Sciatic nerve (tissue), 2 donors: ENCODE measurements at regions not wholly inside any gene's neighbourhood (a gene's known extent, or its start where the extent isn't known, plus 50 kb on each side); places are given as distances from the start of the nearest gene placed in this dataset.

Source experiments
- ATAC-seq: fragments of 200-7000 bp; cut with Tn5 transposase; one replicate; pipeline ENCODE4 v1.9.1; 2020; ENCODE audit warnings: mild to moderate bottlenecking, moderate library complexity
- DNase-seq: peaks from one replicate; pipeline ENCODE4 v3.0.0-alpha.2; 2020; ENCODE audit warnings: low spot score
- intact Hi-C: fragments of 100-400 bp; cut with DNase I; formaldehyde crosslinking; loops from one replicate; pipeline ENCODE4 v1.14.2; 2022
- donor health status: DM: no; HTN: no; CAD: no.
- donor health status: DM: no; HTN: no; CAD: no.

DNA sequence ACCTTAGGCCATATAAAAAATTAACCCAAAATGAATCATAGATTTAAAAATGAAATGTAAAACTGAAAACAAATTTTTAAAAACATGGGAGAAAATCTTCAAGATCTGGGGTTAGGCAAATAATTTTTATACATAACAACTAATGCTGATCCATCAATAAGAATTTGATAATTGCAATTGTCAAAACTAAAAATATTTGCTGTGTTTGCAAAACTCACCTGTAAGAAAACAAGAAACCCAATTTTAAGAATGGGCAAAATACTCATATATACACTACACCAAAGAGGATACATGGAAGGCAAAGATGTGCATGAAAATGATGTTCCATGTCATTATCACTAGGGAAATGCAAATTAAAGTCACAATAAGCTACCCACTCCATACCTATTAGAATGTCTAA is 194.8 kb upstream of the NRP1 start:
- intact Hi-C loops = no loop called here
- no peak for DNase-seq
- ATAC-seq = no peak

DNA sequence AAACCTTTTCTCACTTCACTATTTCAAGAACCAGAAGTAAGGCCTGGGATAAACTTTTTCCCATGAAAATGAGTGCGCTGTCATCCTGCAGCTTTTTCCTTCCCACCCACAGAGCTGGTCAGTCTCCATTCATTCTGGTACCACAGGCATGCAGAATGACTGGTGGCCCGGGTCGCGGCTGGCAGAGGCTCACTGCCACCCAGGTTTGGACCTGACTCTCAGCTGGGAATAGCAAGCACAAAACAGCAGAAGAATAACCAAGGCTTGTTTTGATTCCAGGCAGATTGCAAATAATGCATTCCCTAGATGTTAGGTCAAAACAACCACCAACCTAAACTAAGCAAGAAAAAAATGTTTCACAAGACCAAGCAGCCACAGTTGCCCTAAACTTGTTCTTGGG is 190.5 kb upstream of the NRP1 start:
- ATAC-seq (no peak), DNase-seq (no peak)
- intact Hi-C loops = no loop called here

DNA sequence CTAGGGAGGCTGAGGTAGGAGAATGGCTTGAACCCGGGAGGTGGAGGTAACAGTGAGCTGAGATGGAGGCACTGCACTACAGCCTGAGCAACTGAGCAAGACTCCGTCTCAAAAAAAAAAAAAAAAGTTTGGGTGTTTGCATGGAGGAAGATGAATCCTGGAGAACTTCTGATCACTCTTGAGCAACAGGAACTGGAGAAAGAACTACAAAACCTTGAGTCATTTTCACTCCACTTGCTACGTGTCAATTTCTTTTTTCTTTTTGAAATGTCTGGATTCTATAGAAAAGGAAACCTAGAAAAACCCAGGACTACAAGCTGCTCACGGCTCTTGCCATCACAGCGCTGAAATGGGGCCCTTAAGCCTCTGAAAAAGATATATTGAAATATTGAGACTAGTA is 189.6 kb upstream of the NRP1 start:
- intact Hi-C loops = no loop called here
- ATAC-seq (no peak), DNase-seq (no peak)

- intact Hi-C loops = no loop called here
- no peak for DNase-seq
- ATAC-seq = no peak
Observed at GRCh38 chr10:33523236-33523792, 188.8 kb upstream of the NRP1 start.

DNA sequence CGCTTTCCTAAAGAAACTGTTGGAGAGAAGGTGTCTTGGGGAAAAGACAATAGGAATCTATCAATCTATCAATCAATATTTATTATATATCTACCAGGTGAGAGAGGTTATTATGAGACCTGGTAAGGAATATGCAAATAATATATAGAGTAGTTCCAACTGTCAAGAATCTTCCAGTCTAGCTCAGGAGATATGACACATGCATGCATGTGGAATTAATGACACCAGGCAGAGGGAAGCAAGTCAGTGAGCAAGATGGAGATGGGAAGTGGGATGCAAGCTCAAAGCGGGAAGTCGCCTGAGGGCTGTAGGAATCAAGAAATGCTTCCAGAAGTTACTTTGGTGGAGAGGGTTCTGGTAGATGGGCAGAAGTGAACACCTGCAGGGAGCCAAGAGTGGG is 187.4 kb upstream of the NRP1 start:
- DNase-seq = no peak
- ATAC-seq = no peak
- intact Hi-C loops = no loop called here

- intact Hi-C loops = no loop called here
- ATAC-seq = no peak
- DNase-seq = no peak
Observed at GRCh38 chr10:33521062-33521461, 186.6 kb upstream of the NRP1 start.

DNA sequence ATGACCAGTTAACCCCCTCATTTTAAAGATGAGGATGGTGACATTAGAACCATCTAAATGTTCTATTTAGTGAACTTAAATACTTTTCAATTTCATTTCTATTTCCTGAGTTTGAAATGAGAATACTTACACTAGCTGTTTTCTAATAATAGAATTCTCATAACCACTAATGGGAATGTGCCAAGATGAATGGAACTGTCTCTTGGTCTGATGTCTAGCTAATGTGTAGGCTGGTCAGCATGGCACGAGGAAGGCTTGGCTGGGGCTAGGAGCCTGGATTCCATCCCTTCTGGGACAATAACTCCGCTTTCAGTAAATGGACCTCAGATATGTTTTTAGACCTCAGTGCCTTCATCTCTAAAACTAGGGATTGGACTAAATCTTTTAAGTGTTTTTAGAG is 185.8 kb upstream of the NRP1 start:
- ATAC-seq (no peak), DNase-seq (no peak)
- intact Hi-C loops = no loop called here

DNA sequence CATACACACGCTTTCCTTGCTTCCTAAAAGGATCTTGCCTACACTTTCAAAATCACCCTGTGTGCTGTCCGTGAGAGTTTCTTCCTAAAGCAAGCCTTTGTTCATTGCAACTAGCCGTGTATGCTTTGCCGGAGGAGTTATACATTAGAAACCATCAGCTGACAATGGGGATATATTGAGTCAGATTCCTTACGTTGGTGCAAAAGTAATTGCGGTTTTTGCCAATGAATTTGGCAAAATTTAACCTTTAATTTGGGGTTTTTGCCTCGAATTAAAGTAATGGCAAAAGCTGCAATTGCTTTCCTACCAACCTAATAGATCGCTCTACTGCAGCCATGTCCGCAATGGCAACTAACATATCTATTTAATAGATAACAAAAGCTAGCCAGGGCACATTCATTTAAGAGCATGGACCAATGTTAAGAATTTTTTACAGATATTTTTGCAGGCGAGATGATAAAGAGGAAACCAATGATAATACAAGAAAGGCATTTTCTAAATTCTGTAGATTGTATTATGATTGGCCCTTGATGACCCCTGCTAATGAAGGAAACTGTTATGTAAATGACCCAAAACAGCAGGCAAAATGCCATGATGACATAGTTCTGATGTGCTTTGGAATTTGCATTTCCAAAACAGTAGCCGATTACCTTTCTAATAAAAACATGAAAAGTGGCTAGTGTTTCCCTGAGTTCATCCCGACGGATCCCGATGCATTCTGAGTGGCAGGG is 184.8 kb upstream of the NRP1 start:
- intact Hi-C loops = no loop called here
- ATAC-seq = no peak
- no peak for DNase-seq

DNA sequence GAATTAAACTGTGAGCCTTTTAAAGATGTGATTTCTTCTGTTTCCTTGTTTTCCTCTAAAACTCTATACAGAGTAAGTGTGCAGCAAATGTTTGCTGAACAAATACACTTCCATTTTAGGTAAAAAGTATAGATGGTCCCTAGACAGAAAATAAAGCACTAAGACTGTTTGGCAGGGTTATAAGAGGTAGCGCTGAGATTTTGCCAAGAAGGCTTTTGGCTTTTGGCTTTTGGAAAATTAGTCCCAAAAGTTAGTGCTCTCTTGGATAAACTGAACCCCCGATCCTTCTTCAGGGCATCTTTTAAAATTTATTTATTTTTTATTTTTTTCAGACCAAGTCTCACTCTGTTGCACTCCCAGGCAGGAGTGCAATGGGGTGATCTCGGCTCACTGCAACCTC is 175.7 kb upstream of the NRP1 start:
- DNase-seq = no peak
- intact Hi-C loops = no loop called here
- no peak for ATAC-seq

- intact Hi-C loops = no loop called here
- no peak for DNase-seq
- ATAC-seq = peak; percentile 88
Observed at GRCh38 chr10:33509231-33509831, 174.9 kb upstream of the NRP1 start.

DNA sequence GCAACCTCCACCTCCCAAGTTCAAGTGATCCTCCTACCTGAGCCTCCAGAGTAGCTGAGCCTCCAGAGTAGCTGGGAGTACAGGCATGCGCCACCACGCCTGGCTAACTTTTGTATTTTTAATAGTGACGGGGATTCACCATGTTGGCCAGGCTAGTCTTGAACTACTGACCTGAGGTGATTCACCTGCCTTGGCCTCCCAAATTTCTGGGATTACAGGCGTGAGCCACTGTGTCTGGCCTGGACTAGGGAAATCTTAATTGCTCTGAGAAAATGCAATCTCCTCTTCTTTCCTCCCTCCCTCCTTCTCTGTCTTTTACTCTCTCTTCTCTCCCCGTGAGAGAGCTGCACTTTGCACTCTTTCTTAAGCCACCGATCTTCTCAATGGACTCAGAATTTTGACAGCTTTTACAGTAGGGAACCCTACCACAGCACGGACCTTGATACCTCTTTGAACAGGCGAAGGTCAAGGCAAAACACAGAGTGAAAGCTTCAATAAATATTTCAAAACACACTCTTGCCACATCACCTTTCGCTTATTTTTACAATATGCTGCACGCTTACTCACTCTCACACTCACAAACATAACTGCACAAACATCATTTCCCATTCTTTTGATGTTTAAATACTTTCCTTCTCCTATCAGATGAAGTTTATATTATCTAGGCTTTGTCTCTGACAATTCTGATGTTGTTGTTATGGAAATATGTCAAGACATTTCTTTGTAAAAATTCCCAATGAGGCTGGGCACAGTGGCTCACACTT is 173.4 kb upstream of the NRP1 start:
- no peak for DNase-seq
- intact Hi-C loops = no loop called here
- ATAC-seq = no peak

GRCh38 chr10:33506838-33507661 is 172.6 kb upstream of the NRP1 start:
- intact Hi-C loops = no loop called here
- no peak for DNase-seq
- ATAC-seq = peak; percentile 69

DNA sequence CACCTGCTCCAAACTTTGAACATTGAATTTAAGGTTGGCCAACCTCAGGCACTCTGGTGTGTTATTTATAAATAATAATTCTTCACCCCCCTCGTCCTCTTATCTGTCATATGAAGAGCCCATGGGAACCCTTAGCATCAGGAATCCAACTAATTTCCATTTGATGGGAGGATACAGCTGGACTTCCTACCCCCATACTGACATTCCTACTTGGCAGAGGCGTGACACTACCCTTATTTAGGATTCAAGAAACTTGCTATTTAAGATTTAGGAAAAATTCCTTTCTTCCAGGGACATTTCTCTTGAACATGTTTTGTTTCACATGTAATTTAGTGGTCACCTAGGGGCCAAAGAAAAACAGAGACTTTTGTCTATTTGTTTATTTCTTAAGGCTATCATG is 171.9 kb upstream of the NRP1 start:
- DNase-seq = no peak
- no peak for ATAC-seq
- intact Hi-C loops = no loop called here

GRCh38 chr10:33501161-33501560 is 166.7 kb upstream of the NRP1 start:
- no peak for ATAC-seq

GRCh38 chr10:33498391-33498891 is 164.0 kb upstream of the NRP1 start:
- DNase-seq (no peak), ATAC-seq (no peak)
- intact Hi-C loops = no loop called here

More at GRCh38 chr10:33501161-33501560, 166.7 kb upstream of the NRP1 start:
- no peak for DNase-seq
- intact Hi-C loops = no loop called here

- ATAC-seq = no peak
- no peak for DNase-seq
- intact Hi-C loops = no loop called here
Observed at GRCh38 chr10:33497338-33497737, 162.9 kb upstream of the NRP1 start.

DNA sequence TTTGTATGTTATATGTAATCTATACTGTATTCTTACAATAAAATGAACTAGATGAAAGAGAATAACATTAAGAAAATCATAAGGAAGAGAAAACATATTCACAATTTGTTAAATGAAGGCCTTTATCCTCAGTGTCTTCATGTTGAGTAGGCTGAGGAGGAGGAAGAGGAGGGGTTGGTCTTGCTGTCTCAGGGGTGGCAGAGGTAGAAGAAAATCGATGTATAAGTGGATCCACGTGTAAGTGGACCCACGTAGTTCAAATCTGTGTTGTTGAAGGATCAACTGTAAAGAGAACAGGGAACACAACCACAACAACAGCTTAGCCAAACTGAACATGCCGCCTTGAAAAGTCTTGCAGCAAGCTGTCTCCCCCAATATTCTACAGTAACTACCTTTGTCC is 161.6 kb upstream of the NRP1 start:
- intact Hi-C loops = no loop called here
- DNase-seq (no peak), ATAC-seq (no peak)

- no peak for DNase-seq
- intact Hi-C loops = no loop called here
- no peak for ATAC-seq
Observed at GRCh38 chr10:33494694-33495265, 160.3 kb upstream of the NRP1 start.

- intact Hi-C loops = no loop called here
- ATAC-seq (peak; percentile 27), DNase-seq (no peak)
Observed at GRCh38 chr10:33493978-33494377, 159.5 kb upstream of the NRP1 start.
